Neuronal stem cell (in vitro differentiated cells): ENCODE measurements at regions not wholly inside any gene's neighbourhood (a gene's known extent, or its start where the extent isn't known, plus 50 kb on each side); places are given as distances from the start of the nearest gene placed in this dataset.

Experiments
- DNase-seq: peaks from one replicate; pipeline ENCODE4 v3.0.0-alpha.2; 2013; ENCODE audit warnings: low spot score
- H2AFZ ChIP-seq: one replicate; pipeline ENCODE4 v1.6.1; 2013; ENCODE audit warnings: mild to moderate bottlenecking, low read length, inconsistent platforms
- H2AK5ac ChIP-seq: 2 replicates; pipeline ENCODE4 v1.6.1; 2013; ENCODE audit warnings: low read depth, mild to moderate bottlenecking, inconsistent platforms, low read length, moderate library complexity, mixed read lengths
- H2BK120ac ChIP-seq: 2 replicates; pipeline ENCODE4 v1.6.1; 2013; ENCODE audit warnings: low read depth, mild to moderate bottlenecking, inconsistent platforms, low read length, moderate library complexity, mixed read lengths
- H2BK12ac ChIP-seq: one replicate; pipeline ENCODE4 v1.6.1; 2013; ENCODE audit warnings: low read length, inconsistent platforms
- H2BK15ac ChIP-seq: 2 replicates; pipeline ENCODE4 v1.6.1; 2013; ENCODE audit warnings: mild to moderate bottlenecking, low read length, inconsistent platforms, mixed read lengths
- H2BK5ac ChIP-seq: one replicate; pipeline ENCODE4 v1.6.1; 2013; ENCODE audit warnings: inconsistent platforms, mild to moderate bottlenecking, low read length, moderate library complexity
- H3K14ac ChIP-seq: one replicate; pipeline ENCODE4 v1.6.1; 2013; ENCODE audit warnings: low read length, inconsistent platforms
- H3K18ac ChIP-seq: 2 replicates; pipeline ENCODE4 v1.6.1; 2013; ENCODE audit warnings: low read length, inconsistent platforms
- H3K23ac ChIP-seq: 2 replicates; pipeline ENCODE4 v1.6.1; 2013; ENCODE audit warnings: low read depth, mild to moderate bottlenecking, mixed read lengths, low read length, inconsistent platforms; ENCODE audit not compliant: poor library complexity
- H3K27ac ChIP-seq: replicated peaks from 3 replicates; pipeline ENCODE4 v1.5.1; 2013; ENCODE audit warnings: low read length, inconsistent platforms
- H3K27me3 ChIP-seq, 3 experiments: 2 replicates each; pipeline ENCODE4 v1.6.1; 2013; ENCODE audit warnings: low read length in 3 of 3, mild to moderate bottlenecking in 2 of 3, inconsistent platforms in 1 of 3, low read depth in 1 of 3, mixed read lengths in 1 of 3, moderate library complexity in 1 of 3; ENCODE audit not compliant: control insufficient read depth in 3 of 3, insufficient read depth in 3 of 3
- H3K36me3 ChIP-seq, 2 donors: replicated peaks in 1 of 2; 2 replicates each; pipeline ENCODE4 v1.6.1; 2013; ENCODE audit warnings: low read length in 2 of 2; ENCODE audit not compliant: control insufficient read depth in 2 of 2, insufficient read depth in 2 of 2
- H3K4ac ChIP-seq: 2 replicates; pipeline ENCODE4 v1.6.1; 2013; ENCODE audit warnings: inconsistent platforms, mild to moderate bottlenecking, low read length, moderate library complexity
- H3K4me1 ChIP-seq, 2 donors: 1 replicate in 1 of 2; 2 replicates in 1 of 2; pipeline ENCODE4 v1.6.1; 2013; ENCODE audit warnings: low read length in 2 of 2, low read depth in 1 of 2; ENCODE audit not compliant: control insufficient read depth in 2 of 2, insufficient read depth in 1 of 2
- H3K4me2 ChIP-seq: one replicate; pipeline ENCODE4 v1.6.1; 2013; ENCODE audit warnings: mild to moderate bottlenecking, low read length, inconsistent platforms; ENCODE audit not compliant: insufficient read depth, poor library complexity, severe bottlenecking
- H3K4me3 ChIP-seq, 2 donors: 2 replicates each; pipeline ENCODE4 v1.5.1; 2013; ENCODE audit warnings: low read length in 2 of 2, mild to moderate bottlenecking in 2 of 2, inconsistent platforms in 1 of 2, moderate library complexity in 1 of 2
- H3K79me1 ChIP-seq: one replicate; pipeline ENCODE4 v1.6.1; 2013; ENCODE audit warnings: low read depth, mild to moderate bottlenecking, inconsistent platforms, low read length, moderate library complexity
- H3K9ac ChIP-seq: one replicate; pipeline ENCODE4 v1.6.1; 2013; ENCODE audit warnings: mild to moderate bottlenecking, low read depth, low read length, inconsistent platforms; ENCODE audit not compliant: poor library complexity
- H3K9me3 ChIP-seq, 2 donors: replicated peaks in 1 of 2; 2 replicates each; pipeline versions ENCODE3 to v1.6.1; 2013; ENCODE audit warnings: low read length in 2 of 2, mild to moderate bottlenecking in 2 of 2, inconsistent platforms in 1 of 2, low read depth in 1 of 2, mixed read lengths in 1 of 2, moderate library complexity in 1 of 2; ENCODE audit not compliant: control insufficient read depth in 2 of 2, insufficient read depth in 1 of 2
- H4K8ac ChIP-seq: one replicate; pipeline ENCODE4 v1.6.1; 2013; ENCODE audit warnings: low read depth, mild to moderate bottlenecking, inconsistent platforms, low read length, moderate library complexity
- H4K91ac ChIP-seq: one replicate; pipeline ENCODE4 v1.6.1; 2013; ENCODE audit warnings: low read length, low read depth, mild to moderate bottlenecking, inconsistent platforms; ENCODE audit not compliant: poor library complexity
- WGBS, 2 donors: extraction: QIAGEN DNeasy Blood & Tissue Kit; methylation state at CpG; one replicate each; pipeline ENCODE4 v1.1.7; 2013; ENCODE audit warnings: missing lambda C conversion rate in 2 of 2, mixed read lengths in 1 of 2; ENCODE audit not compliant: insufficient read length in 2 of 2, insufficient replicate concordance in 1 of 2; ENCODE audit errors: extremely low coverage in 2 of 2; 5-methylcytosine and 5-hydroxymethylcytosine counted together

DNA sequence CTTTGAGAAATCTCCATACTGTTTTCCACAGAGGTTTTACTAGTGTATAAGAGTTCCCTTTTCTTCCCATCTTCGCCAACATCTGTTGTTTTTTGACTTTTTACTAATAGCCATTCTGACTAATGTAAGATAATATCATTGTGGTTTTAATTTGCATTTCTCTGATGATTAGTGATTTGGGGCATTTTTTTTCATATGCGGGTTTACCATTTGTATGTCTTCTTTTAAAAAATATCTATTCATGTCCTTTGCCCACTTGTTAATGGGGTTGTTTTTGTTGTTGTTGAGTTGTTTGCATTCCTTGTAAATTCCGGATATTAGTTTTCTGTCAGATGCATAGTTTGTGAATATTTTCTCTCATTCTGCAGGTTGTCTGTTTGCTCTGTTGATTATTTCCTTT lies 167.1 kb downstream of the PRL start:
- Histone ChIP-seq H2BK120ac (no peak overlapping the region), H3K4ac (no peak overlapping the region), H3K9ac (no peak overlapping the region), H3K27me3 (no peaks in the 10 kb centered on the region), H3K36me3 (peaks cover 2 to 13% of the 10 kb centered on the region in 2 donors), H3K4me3 (no peak overlapping the region), H3K27ac (no peak overlapping the region), H3K79me1 (no peaks in the 10 kb centered on the region), H3K4me2 (no peak overlapping the region), H4K8ac (no peak overlapping the region), H4K91ac (no peak overlapping the region), H2AFZ (no peak overlapping the region), H3K4me1 (no peaks in the 10 kb centered on the region), H3K9me3 (peaks cover 0 to 48% of the 10 kb centered on the region in 2 donors), H2BK5ac (no peak overlapping the region), H2BK12ac (no peak overlapping the region), H3K23ac (no peak overlapping the region), H2AK5ac (no peak overlapping the region), H3K18ac (no peak overlapping the region), H2BK15ac (no peak overlapping the region), H3K14ac (no peak overlapping the region)
- no CpG with 5 or more reads among the region's 3 CpGs for WGBS, 2 donors
- DNase-seq: no peak

DNA sequence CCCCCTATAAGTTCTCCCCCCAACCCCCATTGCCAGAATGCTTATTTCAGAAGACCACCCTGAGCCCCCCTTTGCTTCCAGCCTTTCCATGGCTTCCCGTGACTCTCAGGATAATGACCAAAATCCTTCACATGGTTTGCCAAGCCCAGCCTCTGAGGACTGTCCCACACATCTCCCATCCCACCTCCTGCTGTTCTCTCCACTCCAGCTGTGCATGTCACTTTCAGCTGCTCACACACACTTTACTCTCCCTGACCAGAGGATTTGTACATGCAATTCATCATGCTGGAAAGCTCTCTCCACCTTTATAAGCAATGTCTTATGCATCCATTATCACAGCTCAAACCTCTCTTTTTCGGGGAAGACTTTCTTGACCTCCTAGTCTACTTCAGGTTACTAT lies 164.2 kb downstream of the PRL start:
- H3K27ac ChIP-seq: no peak overlapping the region
- H4K8ac ChIP-seq: no peak overlapping the region
- H3K23ac ChIP-seq: no peak overlapping the region
- H3K36me3 ChIP-seq: peaks cover 2 to 9% of the 10 kb centered on the region in 2 donors
- no peak overlapping the region for H3K4ac ChIP-seq
- no peak overlapping the region for H2BK5ac ChIP-seq
- no peak overlapping the region for H3K4me3 ChIP-seq
- no peaks in the 10 kb centered on the region for H3K27me3 ChIP-seq
- H3K9me3 ChIP-seq: peaks cover 0 to 30% of the 10 kb centered on the region in 2 donors
- H3K14ac ChIP-seq: no peak overlapping the region
- no peak overlapping the region for H2BK15ac ChIP-seq
- no peak overlapping the region for H3K18ac ChIP-seq
- H3K4me2 ChIP-seq: no peak overlapping the region
- H3K9ac ChIP-seq: no peak overlapping the region
- no peak overlapping the region for H2AFZ ChIP-seq
- no peaks in the 10 kb centered on the region for H3K79me1 ChIP-seq
- no CpG with 5 or more reads among the region's 2 CpGs for WGBS, 2 donors
- no peak for DNase-seq
- H4K91ac ChIP-seq: no peak overlapping the region
- no peak overlapping the region for H2BK120ac ChIP-seq
- H2AK5ac ChIP-seq: no peak overlapping the region
- no peak overlapping the region for H2BK12ac ChIP-seq
- H3K4me1 ChIP-seq: peaks cover 0 to 1% of the 10 kb centered on the region in 2 donors

DNA sequence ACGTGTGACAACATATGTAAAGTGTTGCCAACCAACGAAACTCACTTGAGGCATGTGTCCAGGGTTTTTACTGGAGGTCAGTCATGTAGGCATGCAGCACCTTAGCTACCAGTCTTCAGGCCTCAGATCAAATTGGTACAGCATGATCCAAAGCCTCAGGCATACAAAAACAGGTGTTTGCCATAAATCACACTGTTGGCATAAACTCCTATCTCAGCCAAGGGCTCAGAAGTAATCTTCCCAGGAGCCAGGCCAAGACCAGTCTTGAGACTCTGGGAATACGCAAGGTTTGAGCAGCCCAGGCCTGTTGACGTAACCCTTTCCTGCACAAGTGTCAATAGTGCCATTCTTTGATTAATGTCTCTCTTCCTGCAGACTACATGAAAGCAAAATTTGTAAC lies 163.5 kb downstream of the PRL start:
- Histone ChIP-seq H4K91ac (no peak overlapping the region), H2BK120ac (no peak overlapping the region), H3K4me1 (peaks cover under 1 to 8% of the 10 kb centered on the region in 2 donors), H3K36me3 (peaks cover 2 to 9% of the 10 kb centered on the region in 2 donors), H2AFZ (no peak overlapping the region), H3K9ac (no peak overlapping the region), H2BK15ac (no peak overlapping the region), H3K23ac (no peak overlapping the region), H3K18ac (no peak overlapping the region), H3K79me1 (no peaks in the 10 kb centered on the region), H2BK12ac (no peak overlapping the region), H3K4me2 (no peak overlapping the region), H2BK5ac (no peak overlapping the region), H3K27me3 (no peaks in the 10 kb centered on the region), H3K4me3 (no peak overlapping the region), H3K27ac (no peak overlapping the region), H3K14ac (no peak overlapping the region), H2AK5ac (no peak overlapping the region), H4K8ac (no peak overlapping the region), H3K9me3 (peaks cover 0 to 23% of the 10 kb centered on the region in 2 donors), H3K4ac (no peak overlapping the region)
- no peak for DNase-seq
- no CpG with 5 or more reads among the region's 4 CpGs for WGBS, 2 donors

DNA sequence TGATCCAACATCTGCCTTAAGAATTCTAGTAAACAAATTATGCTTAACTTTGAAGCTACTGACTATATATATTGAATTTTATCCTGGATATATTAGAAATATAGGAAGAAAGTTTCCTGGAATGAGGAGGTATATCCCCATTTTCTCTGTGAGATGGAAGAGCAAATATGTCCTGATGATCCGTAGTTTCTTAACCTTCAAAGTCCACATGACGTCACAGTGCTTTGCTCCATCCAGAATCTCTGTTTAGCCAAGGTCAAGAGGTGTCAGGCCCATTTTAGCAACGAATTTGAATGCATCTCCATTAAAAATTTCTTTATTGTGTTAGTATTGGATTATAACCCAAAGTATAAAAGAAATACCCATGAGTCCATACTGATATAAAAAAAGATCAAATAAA lies 162.5 kb downstream of the PRL start:
- Histone ChIP-seq H3K9me3 (peaks cover 0 to 22% of the 10 kb centered on the region in 2 donors), H3K14ac (no peak overlapping the region), H3K9ac (no peak overlapping the region), H3K4me2 (no peak overlapping the region), H2BK12ac (no peak overlapping the region), H4K91ac (no peak overlapping the region), H3K4me1 (peaks cover 4 to 16% of the 10 kb centered on the region in 2 donors), H3K18ac (no peak overlapping the region), H2AFZ (no peak overlapping the region), H2BK15ac (no peak overlapping the region), H3K23ac (no peak overlapping the region), H3K27me3 (no peaks in the 10 kb centered on the region), H3K4ac (no peak overlapping the region), H3K36me3 (peaks cover 2 to 9% of the 10 kb centered on the region in 2 donors), H3K79me1 (no peaks in the 10 kb centered on the region), H4K8ac (no peak overlapping the region), H2AK5ac (no peak overlapping the region), H2BK5ac (no peak overlapping the region), H2BK120ac (no peak overlapping the region), H3K27ac (no peak overlapping the region), H3K4me3 (no peak overlapping the region)
- no peak for DNase-seq
- no CpG with 5 or more reads among the region's 3 CpGs for WGBS, 2 donors
